Panc1 (cell line): ENCODE measurements at regions not wholly inside any gene's neighbourhood (a gene's known extent, or its start where the extent isn't known, plus 50 kb on each side); places are given as distances from the start of the nearest gene placed in this dataset.
"Not testable (repeated sequence)": the region's sequence is repeated elsewhere in the genome, so short reads cannot be mapped to it uniquely, and the experiment has no call there.

ENCODE experiments used
- ATAC-seq: fragments of 200-7000 bp; cut with Tn5 transposase; 2 replicates; pipeline ENCODE4 v1.9.1; 2020; ENCODE audit warnings: mild to moderate bottlenecking, moderate library complexity
- BruUV-seq: library from RNA; stranded (reverse); fragments of 400-500 nt; replicated peaks from 2 replicates; lab custom pipeline; 2021; lab: Mats Ljungman, UMichigan
- CTCF ChIA-PET: fragments of 300-600 bp; sonication (Branson Sonifier 250); formaldehyde crosslinking; loops from one replicate; lab custom pipeline; 2022; ENCODE audit warnings: antibody characterized with exemption; lab: Charles Lee
- POLR2A ChIA-PET: fragments of 300-600 bp; sonication (Branson Sonifier 250); formaldehyde crosslinking; loops from one replicate; lab custom pipeline; 2022; ENCODE audit warnings: antibody characterized with exemption; lab: Charles Lee
- DNase-seq: peaks from one replicate; pipeline ENCODE4 v3.0.0-alpha.2; 2010; ENCODE audit warnings: low read depth, low spot score
- H3K27ac ChIP-seq: 2 replicates; pipeline ENCODE4 v1.5.1; 2011; ENCODE audit warnings: mild to moderate bottlenecking, low read length, inconsistent platforms
- H3K27me3 ChIP-seq: fragments of 200-500 bp; sonication (Bioruptor generic); 2 replicates; pipeline ENCODE4 v1.6.0; 2014; ENCODE audit warnings: low read length, inconsistent platforms; ENCODE audit not compliant: control insufficient read depth, insufficient read depth
- H3K36me3 ChIP-seq: fragments of 200-500 bp; sonication (Bioruptor generic); 2 replicates; pipeline ENCODE4 v1.5.1; 2014; ENCODE audit warnings: inconsistent platforms, mild to moderate bottlenecking, low read length, moderate library complexity; ENCODE audit not compliant: control insufficient read depth, insufficient read depth
- H3K4me1 ChIP-seq: 2 replicates; pipeline ENCODE4 v1.5.1; 2011; ENCODE audit warnings: inconsistent platforms, mild to moderate bottlenecking, low read length, moderate library complexity; ENCODE audit not compliant: control insufficient read depth, insufficient read depth
- H3K4me3 ChIP-seq, 2 experiments: 2 replicates each; pipeline ENCODE4 v1.5.1; 2011 to 2012; ENCODE audit warnings: low read depth in 2 of 2, low read length in 2 of 2, mild to moderate bottlenecking in 2 of 2, inconsistent platforms in 1 of 2, moderate library complexity in 1 of 2
- H3K9me3 ChIP-seq: fragments of 200-500 bp; sonication (Bioruptor generic); 2 replicates; pipeline ENCODE4 v1.5.1; 2014; ENCODE audit warnings: low read depth, mild to moderate bottlenecking, inconsistent platforms, low read length, moderate library complexity; ENCODE audit not compliant: control insufficient read depth, insufficient read depth
- POLR2AphosphoS5 ChIP-seq: IDR thresholded peaks from 2 replicates; pipeline ENCODE4 v1.6.1; 2012; ENCODE audit warnings: mild to moderate bottlenecking, low read depth, low read length, moderate library complexity
- SIN3A ChIP-seq: IDR thresholded peaks from 2 replicates; pipeline ENCODE4 v1.6.1; 2012; ENCODE audit warnings: low read depth, mild to moderate bottlenecking, low read length, moderate library complexity, borderline replicate concordance; ENCODE audit not compliant: insufficient read depth
- TCF7L2 ChIP-seq: IDR thresholded peaks from 2 replicates; pipeline ENCODE4 v1.6.1; 2011; ENCODE audit warnings: mild to moderate bottlenecking, low read depth, low read length, inconsistent platforms
- in situ Hi-C: cut with HindIII; loops from 2 replicates; pipeline ENCODE4 v1.10.0; 2016; ENCODE audit warnings: low sequenced_read_pairs, low pct_unique_long_range_greater_than_20kb
- intact Hi-C: fragments of 100-400 bp; cut with micrococcal nuclease; formaldehyde crosslinking; loops from one replicate; pipeline ENCODE4 v1.10.0; 2022; ENCODE audit not compliant: unreplicated experiment
- TF ChIP-seq, protein P1 (sequence below), 2 experiments: IDR thresholded peaks; 2 replicates each; pipeline ENCODE4 v1.6.1; 2011 to 2012; ENCODE audit warnings: low read depth in 2 of 2, control low read depth in 1 of 2, low read length in 1 of 2, mild to moderate bottlenecking in 1 of 2, moderate library complexity in 1 of 2; ENCODE audit not compliant: insufficient read depth in 1 of 2
- TF ChIP-seq, protein P2 (sequence below): fragments of 450-650 bp; IDR thresholded peaks from 2 replicates; pipeline ENCODE4 v1.5.1; 2017; ENCODE audit warnings: mild to moderate bottlenecking

DNA sequence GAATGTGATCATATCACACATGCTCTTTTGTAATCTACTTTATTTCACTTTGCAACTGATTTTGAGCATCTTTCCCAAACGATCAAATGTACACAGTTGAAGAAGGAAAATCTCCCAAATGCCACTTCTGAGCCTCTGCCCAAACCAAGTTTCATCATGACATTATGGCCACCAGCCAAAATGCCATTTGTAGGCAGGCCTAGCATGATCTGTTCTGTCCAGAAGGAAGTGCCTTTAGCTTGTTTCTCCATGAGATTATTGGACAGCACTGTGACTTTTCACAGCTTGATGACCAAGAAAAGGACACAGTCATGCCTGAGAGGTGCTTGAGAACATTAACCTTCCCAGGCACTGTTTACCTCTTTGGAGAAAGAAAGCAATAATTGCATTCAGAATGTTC lies 73.2 kb upstream of the PIP5K1B start:
- Histone ChIP-seq H3K4me1 (no peaks in the 10 kb centered on the region), H3K36me3 (no peaks in the 10 kb centered on the region), H3K9me3 (no peaks in the 10 kb centered on the region), H3K27me3 (no peaks in the 10 kb centered on the region; the same call in 1 of the 2 replicates), H3K27ac (no peak overlapping the region), H3K4me3 (no peak overlapping the region)
- ATAC-seq (no peak), DNase-seq (no peak)
- ChIA-PET POLR2A (no interaction called here), CTCF (no interaction called here)
- BruUV-seq: no TSS peak
- in situ Hi-C loops (no loop called here), intact Hi-C loops (no loop called here)
- TF ChIP-seq SIN3A (no peak), POLR2AphosphoS5 (no peak)
- TF ChIP-seq, protein P1, sequence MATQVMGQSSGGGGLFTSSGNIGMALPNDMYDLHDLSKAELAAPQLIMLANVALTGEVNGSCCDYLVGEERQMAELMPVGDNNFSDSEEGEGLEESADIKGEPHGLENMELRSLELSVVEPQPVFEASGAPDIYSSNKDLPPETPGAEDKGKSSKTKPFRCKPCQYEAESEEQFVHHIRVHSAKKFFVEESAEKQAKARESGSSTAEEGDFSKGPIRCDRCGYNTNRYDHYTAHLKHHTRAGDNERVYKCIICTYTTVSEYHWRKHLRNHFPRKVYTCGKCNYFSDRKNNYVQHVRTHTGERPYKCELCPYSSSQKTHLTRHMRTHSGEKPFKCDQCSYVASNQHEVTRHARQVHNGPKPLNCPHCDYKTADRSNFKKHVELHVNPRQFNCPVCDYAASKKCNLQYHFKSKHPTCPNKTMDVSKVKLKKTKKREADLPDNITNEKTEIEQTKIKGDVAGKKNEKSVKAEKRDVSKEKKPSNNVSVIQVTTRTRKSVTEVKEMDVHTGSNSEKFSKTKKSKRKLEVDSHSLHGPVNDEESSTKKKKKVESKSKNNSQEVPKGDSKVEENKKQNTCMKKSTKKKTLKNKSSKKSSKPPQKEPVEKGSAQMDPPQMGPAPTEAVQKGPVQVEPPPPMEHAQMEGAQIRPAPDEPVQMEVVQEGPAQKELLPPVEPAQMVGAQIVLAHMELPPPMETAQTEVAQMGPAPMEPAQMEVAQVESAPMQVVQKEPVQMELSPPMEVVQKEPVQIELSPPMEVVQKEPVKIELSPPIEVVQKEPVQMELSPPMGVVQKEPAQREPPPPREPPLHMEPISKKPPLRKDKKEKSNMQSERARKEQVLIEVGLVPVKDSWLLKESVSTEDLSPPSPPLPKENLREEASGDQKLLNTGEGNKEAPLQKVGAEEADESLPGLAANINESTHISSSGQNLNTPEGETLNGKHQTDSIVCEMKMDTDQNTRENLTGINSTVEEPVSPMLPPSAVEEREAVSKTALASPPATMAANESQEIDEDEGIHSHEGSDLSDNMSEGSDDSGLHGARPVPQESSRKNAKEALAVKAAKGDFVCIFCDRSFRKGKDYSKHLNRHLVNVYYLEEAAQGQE (IDR thresholded peaks at IDR 0.05; ENCODE audit: insufficient read depth in 1 of 2, low read depth in 2 of 2, low read length in 1 of 2): no peak
- TF ChIP-seq, protein P2, sequence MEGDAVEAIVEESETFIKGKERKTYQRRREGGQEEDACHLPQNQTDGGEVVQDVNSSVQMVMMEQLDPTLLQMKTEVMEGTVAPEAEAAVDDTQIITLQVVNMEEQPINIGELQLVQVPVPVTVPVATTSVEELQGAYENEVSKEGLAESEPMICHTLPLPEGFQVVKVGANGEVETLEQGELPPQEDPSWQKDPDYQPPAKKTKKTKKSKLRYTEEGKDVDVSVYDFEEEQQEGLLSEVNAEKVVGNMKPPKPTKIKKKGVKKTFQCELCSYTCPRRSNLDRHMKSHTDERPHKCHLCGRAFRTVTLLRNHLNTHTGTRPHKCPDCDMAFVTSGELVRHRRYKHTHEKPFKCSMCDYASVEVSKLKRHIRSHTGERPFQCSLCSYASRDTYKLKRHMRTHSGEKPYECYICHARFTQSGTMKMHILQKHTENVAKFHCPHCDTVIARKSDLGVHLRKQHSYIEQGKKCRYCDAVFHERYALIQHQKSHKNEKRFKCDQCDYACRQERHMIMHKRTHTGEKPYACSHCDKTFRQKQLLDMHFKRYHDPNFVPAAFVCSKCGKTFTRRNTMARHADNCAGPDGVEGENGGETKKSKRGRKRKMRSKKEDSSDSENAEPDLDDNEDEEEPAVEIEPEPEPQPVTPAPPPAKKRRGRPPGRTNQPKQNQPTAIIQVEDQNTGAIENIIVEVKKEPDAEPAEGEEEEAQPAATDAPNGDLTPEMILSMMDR: no peak

DNA sequence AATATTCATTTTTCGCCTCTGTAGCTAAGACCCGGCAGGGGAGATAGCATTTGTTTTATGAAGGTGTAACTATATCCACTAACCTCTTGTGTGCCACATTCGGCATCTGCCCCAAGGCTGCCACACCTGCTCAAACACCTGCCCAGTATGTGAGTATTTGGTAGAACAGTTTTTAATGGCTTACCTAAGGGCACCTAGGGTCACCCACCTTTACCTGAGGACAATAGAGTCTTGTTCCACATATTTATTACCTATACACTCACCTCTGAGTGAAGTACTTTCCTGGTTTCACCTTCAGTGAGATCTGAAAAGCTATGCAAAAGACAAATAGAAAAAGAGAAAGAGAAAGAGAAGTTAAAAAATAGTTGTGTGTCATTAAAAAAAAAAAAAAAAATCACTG lies 68.0 kb upstream of the PIP5K1B start:
- DNase-seq (no peak), ATAC-seq (no peak)
- POLR2A ChIA-PET: no interaction called here
- Histone ChIP-seq H3K4me1 (no peaks in the 10 kb centered on the region), H3K27ac (no peak overlapping the region), H3K36me3 (no peaks in the 10 kb centered on the region), H3K27me3 (no peaks in the 10 kb centered on the region), H3K4me3 (no peak overlapping the region), H3K9me3 (no peaks in the 10 kb centered on the region)
- TF ChIP-seq, protein P2: no peak
- TF ChIP-seq, protein P1 (IDR thresholded peaks at IDR 0.05; ENCODE audit: insufficient read depth in 1 of 2, low read depth in 2 of 2, low read length in 1 of 2): no peak
- no peak for TF ChIP-seq TCF7L2
- CTCF ChIA-PET: no interaction called here
- intact Hi-C loops (no loop called here), in situ Hi-C loops (no loop called here)
- no TSS peak for BruUV-seq

DNA sequence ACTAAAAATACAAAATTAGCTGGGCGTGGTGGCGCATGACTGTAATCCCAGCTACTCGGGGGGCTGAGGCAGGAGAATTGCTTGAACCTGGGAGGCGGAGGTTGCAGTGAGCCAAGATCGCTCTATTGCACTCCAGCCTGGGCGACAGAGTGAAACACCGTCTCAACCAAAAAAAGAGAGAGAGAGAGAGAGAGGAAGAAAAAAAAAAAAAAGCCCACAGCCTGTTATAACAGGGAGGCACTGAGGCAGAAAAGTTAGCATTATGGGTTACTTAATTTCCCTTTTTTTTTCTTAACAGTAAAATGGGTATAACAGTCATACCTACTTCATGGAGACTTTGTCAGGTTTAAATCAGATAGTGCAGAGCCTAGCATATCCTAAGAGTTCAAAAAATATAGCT lies 65.8 kb upstream of the PIP5K1B start:
- intact Hi-C loops, H3K4me1 ChIP-seq, ATAC-seq, POLR2A ChIA-PET, H3K36me3 ChIP-seq, in situ Hi-C loops, H3K4me3 ChIP-seq, H3K9me3 ChIP-seq, BruUV-seq, H3K27ac ChIP-seq, DNase-seq, H3K27me3 ChIP-seq, CTCF ChIA-PET: not testable (repeated sequence)
